Body of pancreas (tissue), 4 donors: ENCODE measurements at regions not wholly inside any gene's neighbourhood (a gene's known extent, or its start where the extent isn't known, plus 50 kb on each side); places are given as distances from the start of the nearest gene placed in this dataset.

Experiments
- ATAC-seq: fragments of 150-250 bp; one replicate; pipeline ENCODE4 v1.9.1; 2016
- DNase-seq, 4 donors: peaks; one replicate each; pipeline ENCODE4 v3.0.0-alpha.2; 2019
- H3K27ac ChIP-seq, 4 donors: fragments of 200-600 bp; sonication (generic); 1 replicate in 3 of 4; 2 replicates in 1 of 4; pipeline versions ENCODE4 v1.5.1 to v1.6.1; 2016 to 2019; ENCODE audit warnings: mild to moderate bottlenecking in 1 of 4, mixed read lengths in 1 of 4, moderate library complexity in 1 of 4
- H3K27me3 ChIP-seq, 2 donors: fragments of 200-600 bp; sonication (generic); one replicate each; pipeline ENCODE4 v1.6.0; 2016; ENCODE audit warnings: mild to moderate bottlenecking in 1 of 2
- H3K36me3 ChIP-seq, 2 donors: fragments of 200-600 bp; sonication (generic); replicated peaks in 1 of 2; 2 replicates each; pipeline ENCODE4 v1.5.1; 2016; ENCODE audit warnings: low read depth in 2 of 2; ENCODE audit not compliant: insufficient read depth in 1 of 2
- H3K4me1 ChIP-seq: fragments of 200-600 bp; sonication (generic); one replicate; pipeline ENCODE4 v1.6.0; 2016
- H3K4me3 ChIP-seq, 2 donors: fragments of 200-600 bp; sonication (generic); 1 replicate in 1 of 2; 2 replicates in 1 of 2; pipeline ENCODE4 v1.5.1; 2016 to 2019
- H3K9me3 ChIP-seq, 3 donors: fragments of 200-600 bp; sonication (generic); 1 replicate in 2 of 3; 2 replicates in 1 of 3; pipeline ENCODE4 v1.5.1; 2016
- POLR2A ChIP-seq, 3 donors: fragments of 450-650 bp; IDR thresholded peaks; one replicate each; pipeline ENCODE4 v1.6.1; 2016; ENCODE audit warnings: antibody characterized with exemption in 3 of 3, mild to moderate bottlenecking in 2 of 3
- WGBS, 2 donors: methylation state at CpG; one replicate each; pipeline ENCODE4 v1.1.5; 2017; 5-methylcytosine and 5-hydroxymethylcytosine counted together
- intact Hi-C: fragments of 100-400 bp; cut with DNase I; formaldehyde crosslinking; loops from one replicate; pipeline ENCODE4 v1.15.1; 2023
- TF ChIP-seq, protein P1 (sequence below), 7 experiments: fragments of 450-650 bp in 4 of 7; fragments of 200-600 bp in 3 of 7; sonication (generic) in 3 of 7; IDR thresholded peaks; one replicate each; pipeline ENCODE4 v1.5.1; 2016 to 2019; ENCODE audit warnings: antibody characterized with exemption in 7 of 7

DNA sequence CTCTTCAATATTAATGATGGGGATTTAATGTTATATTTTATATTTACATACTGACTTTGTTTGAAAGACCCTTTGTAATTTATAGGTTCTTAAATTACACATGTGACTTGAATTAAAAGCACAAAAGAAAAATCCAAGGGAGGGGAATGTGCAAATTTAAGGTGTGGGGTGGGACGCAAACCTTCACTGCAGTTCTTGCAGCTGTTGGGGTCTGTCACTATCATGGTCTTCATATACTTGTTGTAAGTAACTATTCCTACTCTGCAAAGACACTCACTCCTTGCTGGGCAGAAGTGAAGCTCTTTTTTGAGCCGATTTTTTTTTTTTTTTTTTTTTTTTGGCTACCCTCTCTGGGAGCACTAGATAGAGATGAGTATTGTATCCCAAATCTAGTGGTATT is 505.3 kb downstream of the ARHGEF28 start:
- intact Hi-C loops, result no loop called here
- ATAC-seq (no peak), DNase-seq (no peak)
- Histone ChIP-seq H3K36me3 (no peaks in the 10 kb centered on the region), H3K4me3 (no peak overlapping the region), H3K4me1 (peaks cover 13% of the 10 kb centered on the region), H3K9me3 (no peaks in the 10 kb centered on the region), H3K27me3 (no peaks in the 10 kb centered on the region), H3K27ac (no peak overlapping the region)
- WGBS, 2 donors, result 75 to 89% methylated on average over 2 of the region's 2 CpGs
- no peak for TF ChIP-seq POLR2A (IDR thresholded peaks at IDR 0.05)
- TF ChIP-seq, protein P1, sequence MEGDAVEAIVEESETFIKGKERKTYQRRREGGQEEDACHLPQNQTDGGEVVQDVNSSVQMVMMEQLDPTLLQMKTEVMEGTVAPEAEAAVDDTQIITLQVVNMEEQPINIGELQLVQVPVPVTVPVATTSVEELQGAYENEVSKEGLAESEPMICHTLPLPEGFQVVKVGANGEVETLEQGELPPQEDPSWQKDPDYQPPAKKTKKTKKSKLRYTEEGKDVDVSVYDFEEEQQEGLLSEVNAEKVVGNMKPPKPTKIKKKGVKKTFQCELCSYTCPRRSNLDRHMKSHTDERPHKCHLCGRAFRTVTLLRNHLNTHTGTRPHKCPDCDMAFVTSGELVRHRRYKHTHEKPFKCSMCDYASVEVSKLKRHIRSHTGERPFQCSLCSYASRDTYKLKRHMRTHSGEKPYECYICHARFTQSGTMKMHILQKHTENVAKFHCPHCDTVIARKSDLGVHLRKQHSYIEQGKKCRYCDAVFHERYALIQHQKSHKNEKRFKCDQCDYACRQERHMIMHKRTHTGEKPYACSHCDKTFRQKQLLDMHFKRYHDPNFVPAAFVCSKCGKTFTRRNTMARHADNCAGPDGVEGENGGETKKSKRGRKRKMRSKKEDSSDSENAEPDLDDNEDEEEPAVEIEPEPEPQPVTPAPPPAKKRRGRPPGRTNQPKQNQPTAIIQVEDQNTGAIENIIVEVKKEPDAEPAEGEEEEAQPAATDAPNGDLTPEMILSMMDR (IDR thresholded peaks at IDR 0.05), result no peak

DNA sequence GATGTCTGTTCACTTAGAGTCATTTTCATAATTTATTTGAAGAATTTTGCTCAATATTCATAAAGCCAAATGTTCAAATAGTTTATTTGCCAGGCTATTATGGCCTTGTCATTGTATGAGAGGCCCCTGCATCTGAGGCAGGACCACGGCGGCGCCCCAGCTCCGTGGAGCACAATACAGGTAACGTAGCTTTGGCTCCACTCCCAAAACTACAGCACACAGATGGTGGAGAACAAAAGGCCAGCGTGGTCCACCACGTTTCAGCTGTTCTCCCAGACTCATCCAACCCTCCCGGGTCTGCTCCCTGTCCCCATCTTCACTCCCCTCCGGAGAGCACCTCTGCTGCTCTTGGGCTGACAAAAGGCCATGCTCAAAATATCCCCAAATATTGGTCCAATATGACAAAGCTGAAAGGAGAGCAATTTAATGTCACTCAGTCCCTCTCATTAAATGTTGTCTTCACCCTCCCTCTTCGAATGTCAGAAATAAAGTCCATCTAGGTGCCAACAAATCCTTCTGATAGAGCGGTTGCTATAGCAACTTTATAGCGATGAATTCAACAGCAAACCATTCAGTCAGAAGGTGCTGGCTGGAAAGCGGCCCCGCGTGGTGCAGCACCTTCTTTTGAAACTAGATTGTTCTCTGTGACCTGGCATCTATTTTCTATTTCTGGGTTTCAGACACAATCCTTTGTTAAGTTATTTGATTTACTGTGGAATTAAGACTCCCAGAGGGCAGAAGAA is 504.3 kb downstream of the ARHGEF28 start:
- no peak for TF ChIP-seq POLR2A (IDR thresholded peaks at IDR 0.05)
- TF ChIP-seq, protein P1 (IDR thresholded peaks at IDR 0.05), result no peak
- DNase-seq (no peak), ATAC-seq (no peak)
- intact Hi-C loops, result no loop called here
- 90 to 92% methylated on average over 15 of the region's 15 CpGs for WGBS, 2 donors
- no peak overlapping the region for H3K4me3 ChIP-seq
- no peaks in the 10 kb centered on the region for H3K36me3 ChIP-seq
- no peaks in the 10 kb centered on the region for H3K27me3 ChIP-seq
- H3K27ac ChIP-seq, result no peak overlapping the region
- H3K4me1 ChIP-seq, result peaks cover 9% of the 10 kb centered on the region
- no peaks in the 10 kb centered on the region for H3K9me3 ChIP-seq

DNA sequence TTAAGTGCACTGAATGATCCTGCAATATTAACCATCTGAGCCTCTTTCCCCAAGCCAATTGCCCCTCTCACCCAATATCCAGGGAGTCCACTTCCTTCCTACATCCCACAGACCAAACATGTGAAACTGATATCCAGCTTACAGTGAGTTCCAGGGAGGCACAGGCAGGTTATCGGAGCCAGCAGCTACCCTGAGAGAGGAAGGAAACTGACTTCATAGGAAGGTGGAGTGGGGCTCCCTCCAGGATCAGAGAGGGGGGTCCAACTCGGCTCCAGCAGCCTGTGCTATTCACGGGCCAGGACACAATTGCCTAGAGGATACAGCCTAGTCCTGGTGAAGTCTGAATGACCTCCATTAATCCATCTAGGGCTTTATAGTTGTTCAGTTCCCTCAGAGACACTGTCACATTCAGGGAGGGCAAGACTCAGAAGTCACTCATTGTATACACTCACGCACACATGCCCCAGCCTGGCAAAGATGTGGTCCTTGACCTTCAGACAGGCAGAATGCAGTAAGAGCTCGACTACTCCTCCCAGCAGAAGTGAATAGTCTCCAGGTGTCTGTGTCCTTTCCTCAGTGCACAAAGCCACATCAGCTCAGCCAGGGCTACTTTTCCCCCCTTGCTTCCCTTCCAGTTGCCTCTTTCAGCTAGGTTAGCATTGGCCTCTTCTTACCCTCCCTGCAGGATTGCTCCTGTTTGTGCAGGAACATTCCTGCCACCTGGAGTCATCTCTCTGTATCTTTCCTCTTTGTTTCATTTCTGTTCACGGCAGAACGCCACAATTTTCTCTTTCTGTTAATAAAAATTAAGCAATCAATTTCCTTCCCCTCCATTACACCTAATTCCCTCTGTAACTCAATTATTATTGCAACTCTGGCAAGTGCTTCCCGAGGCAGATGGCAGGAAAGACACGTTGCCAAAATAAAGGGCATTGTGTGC is 501.7 kb downstream of the ARHGEF28 start:
- intact Hi-C loops, result no loop called here
- ATAC-seq, result peak; percentile 80
- H3K27ac ChIP-seq, result peak overlapping the region in 1 of 4 donors; percentile 12
- no peaks in the 10 kb centered on the region for H3K9me3 ChIP-seq
- peaks cover 9% of the 10 kb centered on the region for H3K4me1 ChIP-seq
- WGBS, 2 donors, result 37 to 41% methylated on average over 9 of the region's 9 CpGs
- TF ChIP-seq POLR2A (IDR thresholded peaks at IDR 0.05), result no peak
- TF ChIP-seq, protein P1 (IDR thresholded peaks at IDR 0.05), result peak in 4 of 7 experiments; percentile 47 to 52 (median 47)
- H3K36me3 ChIP-seq, result no peaks in the 10 kb centered on the region
- H3K27me3 ChIP-seq, result no peaks in the 10 kb centered on the region
- peak in 2 of 4 donors; percentile 12 to 22 for DNase-seq
- H3K4me3 ChIP-seq, result no peak overlapping the region

DNA sequence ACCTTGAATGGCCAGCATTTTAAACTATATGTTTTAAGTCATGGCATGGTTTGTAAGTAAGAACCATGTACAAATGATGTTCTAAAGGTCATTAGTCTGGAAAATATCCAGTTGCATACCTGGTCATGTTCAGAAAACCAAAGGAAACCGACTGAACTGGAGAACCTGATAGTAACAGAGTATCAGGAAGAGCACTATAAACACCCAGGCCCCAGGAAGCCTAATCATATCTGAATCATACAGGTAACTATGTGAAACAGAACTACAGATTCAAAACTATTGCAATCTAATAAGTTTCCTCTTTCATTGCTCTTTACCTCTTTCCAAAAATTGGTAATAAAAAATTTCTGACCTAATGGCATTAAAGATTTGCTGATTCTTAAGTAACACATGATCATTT is 500.3 kb downstream of the ARHGEF28 start:
- no peaks in the 10 kb centered on the region for H3K27me3 ChIP-seq
- H3K4me1 ChIP-seq, result peaks cover 9% of the 10 kb centered on the region
- H3K36me3 ChIP-seq, result no peaks in the 10 kb centered on the region
- 31 to 35% methylated on average over 1 of the region's 1 CpG for WGBS, 2 donors
- DNase-seq, result no peak
- no peaks in the 10 kb centered on the region for H3K9me3 ChIP-seq
- ATAC-seq, result no peak
- H3K4me3 ChIP-seq, result no peak overlapping the region
- no peak overlapping the region for H3K27ac ChIP-seq
- intact Hi-C loops, result no loop called here
- no peak for TF ChIP-seq POLR2A (IDR thresholded peaks at IDR 0.05)
- TF ChIP-seq, protein P1 (IDR thresholded peaks at IDR 0.05), result no peak
